Spleen (tissue), 11 donors: ENCODE measurements at regions not wholly inside any gene's neighbourhood (a gene's known extent, or its start where the extent isn't known, plus 50 kb on each side); places are given as distances from the start of the nearest gene placed in this dataset.
"Not testable (repeated sequence)": the region's sequence is repeated elsewhere in the genome, so short reads cannot be mapped to it uniquely, and the experiment has no call there.

Source experiments
- DNase-seq: peaks from one replicate; pipeline ENCODE4 v3.0.0-alpha.2; 2020
- H3K27ac ChIP-seq, 8 donors: fragments of 200-600 bp; sonication (generic) in 7 of 8; 1 replicate in 4 of 8; 2 replicates in 4 of 8; pipeline versions ENCODE4 v1.5.0 to v1.8.0; 2016 to 2021; ENCODE audit warnings: inconsistent platforms in 4 of 8, mild to moderate bottlenecking in 4 of 8, moderate library complexity in 1 of 8
- H3K27me3 ChIP-seq, 7 donors: fragments of 200-600 bp; sonication (generic) in 6 of 7; replicated peaks in 1 of 7; 1 replicate in 4 of 7; 2 replicates in 3 of 7; pipeline versions ENCODE4 v1.5.0 to v1.8.0; 2016 to 2021; ENCODE audit warnings: inconsistent platforms in 3 of 7, mild to moderate bottlenecking in 1 of 7
- H3K36me3 ChIP-seq, 6 donors: fragments of 200-600 bp; sonication (generic) in 5 of 6; 1 replicate in 4 of 6; 2 replicates in 2 of 6; pipeline versions ENCODE4 v1.5.0 to v1.8.0; 2016 to 2021; ENCODE audit warnings: inconsistent platforms in 2 of 6
- H3K4me1 ChIP-seq, 6 donors: fragments of 200-600 bp; sonication (generic) in 5 of 6; 1 replicate in 3 of 6; 2 replicates in 3 of 6; pipeline versions ENCODE4 v1.5.0 to v1.8.0; 2016 to 2021; ENCODE audit warnings: inconsistent platforms in 3 of 6
- H3K4me3 ChIP-seq, 8 donors: fragments of 200-600 bp; sonication (generic) in 7 of 8; 1 replicate in 4 of 8; 2 replicates in 4 of 8; pipeline versions ENCODE4 v1.5.0 to v1.8.0; 2016 to 2021; ENCODE audit warnings: inconsistent platforms in 4 of 8, mild to moderate bottlenecking in 4 of 8, moderate library complexity in 2 of 8
- H3K9me3 ChIP-seq, 8 donors: fragments of 200-600 bp; sonication (generic) in 7 of 8; 1 replicate in 4 of 8; 2 replicates in 4 of 8; pipeline versions ENCODE4 v1.5.0 to v1.8.0; 2016 to 2021; ENCODE audit warnings: inconsistent platforms in 4 of 8
- POLR2A ChIP-seq, 3 donors: fragments of 450-650 bp; IDR thresholded peaks; one replicate each; pipeline ENCODE4 v1.5.1; 2017; ENCODE audit warnings: antibody characterized with exemption in 3 of 3, mild to moderate bottlenecking in 1 of 3
- POLR2AphosphoS5 ChIP-seq, 3 donors: sonication (generic); formaldehyde crosslinking; IDR thresholded peaks; one replicate each; pipeline ENCODE4 v1.5.1; 2017; ENCODE audit warnings: antibody characterized with exemption in 3 of 3
- WGBS, 5 donors: extraction: QIAGEN DNeasy Blood & Tissue Kit in 3 of 5; methylation state at CpG; one replicate each; pipeline versions ENCODE4 v1.1.5 to v1.1.7; 2013 to 2018; 5-methylcytosine and 5-hydroxymethylcytosine counted together
- intact Hi-C: fragments of 100-400 bp; cut with DNase I; formaldehyde crosslinking; loops from one replicate; pipeline ENCODE4 v1.15.0; 2023; ENCODE audit warnings: low total_unique reads
- TF ChIP-seq, protein P1 (sequence below), 11 experiments: fragments of 200-600 bp in 7 of 11; fragments of 450-650 bp in 4 of 11; sonication (generic) in 4 of 11; IDR thresholded peaks in 8 of 11; conservative IDR thresholded peaks in 3 of 11; 1 replicate in 7 of 11; 2 replicates in 4 of 11; pipeline versions ENCODE4 v1.4.0 to v1.8.0; 2016 to 2021; ENCODE audit warnings: antibody characterized with exemption in 11 of 11, inconsistent platforms in 4 of 11, mild to moderate bottlenecking in 1 of 11
- donor health status: healthy with polysubstance abuse.
- donor health status: DM: no; HTN: no; CAD: no; lungs with moderate emphysema.
- donor health status: DM: no; HTN: no; CAD: no.
- donor health status: Bipolar disorder and iron deficiency.
- donor health status: healthy.
- donor health status: DM: no; HTN: no; CAD: no.
- donor health status: DM: yes; HTN: yes; CAD: no.

DNA sequence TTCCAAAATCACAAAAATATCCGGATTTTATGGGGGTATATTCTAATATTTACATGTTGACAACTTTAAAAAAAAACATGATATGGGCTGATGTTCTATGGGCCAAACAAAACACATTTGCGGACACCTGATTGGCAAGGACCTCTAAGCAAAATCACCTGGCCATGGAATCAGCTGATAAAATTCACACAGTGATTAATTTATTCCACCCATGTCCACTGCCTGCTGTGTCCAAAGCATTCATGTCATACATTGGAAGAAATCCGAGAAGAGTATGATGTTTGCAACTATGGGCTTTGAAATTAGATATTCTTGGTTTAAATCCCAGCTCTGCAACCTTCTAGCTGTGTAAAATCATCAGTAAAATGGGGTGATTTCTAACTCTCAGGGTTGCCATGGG lies 538.7 kb downstream of the HAPSTR1 start:
- Histone ChIP-seq H3K4me3 (no peak overlapping the region), H3K9me3 (peaks cover 0 to 7% (median 2%) of the 10 kb centered on the region in 8 donors), H3K36me3 (no peaks in the 10 kb centered on the region), H3K4me1 (no peaks in the 10 kb centered on the region), H3K27me3 (peaks cover 0 to 11% (median 0%) of the 10 kb centered on the region in 7 donors), H3K27ac (no peak overlapping the region)
- DNase-seq, result no peak
- 62 to 71% (median 70%) methylated on average over 3 of the region's 3 CpGs for WGBS, 5 donors
- no peak for TF ChIP-seq POLR2AphosphoS5 (IDR thresholded peaks at IDR 0.05)
- TF ChIP-seq POLR2A (IDR thresholded peaks at IDR 0.05), result no peak
- TF ChIP-seq, protein P1, sequence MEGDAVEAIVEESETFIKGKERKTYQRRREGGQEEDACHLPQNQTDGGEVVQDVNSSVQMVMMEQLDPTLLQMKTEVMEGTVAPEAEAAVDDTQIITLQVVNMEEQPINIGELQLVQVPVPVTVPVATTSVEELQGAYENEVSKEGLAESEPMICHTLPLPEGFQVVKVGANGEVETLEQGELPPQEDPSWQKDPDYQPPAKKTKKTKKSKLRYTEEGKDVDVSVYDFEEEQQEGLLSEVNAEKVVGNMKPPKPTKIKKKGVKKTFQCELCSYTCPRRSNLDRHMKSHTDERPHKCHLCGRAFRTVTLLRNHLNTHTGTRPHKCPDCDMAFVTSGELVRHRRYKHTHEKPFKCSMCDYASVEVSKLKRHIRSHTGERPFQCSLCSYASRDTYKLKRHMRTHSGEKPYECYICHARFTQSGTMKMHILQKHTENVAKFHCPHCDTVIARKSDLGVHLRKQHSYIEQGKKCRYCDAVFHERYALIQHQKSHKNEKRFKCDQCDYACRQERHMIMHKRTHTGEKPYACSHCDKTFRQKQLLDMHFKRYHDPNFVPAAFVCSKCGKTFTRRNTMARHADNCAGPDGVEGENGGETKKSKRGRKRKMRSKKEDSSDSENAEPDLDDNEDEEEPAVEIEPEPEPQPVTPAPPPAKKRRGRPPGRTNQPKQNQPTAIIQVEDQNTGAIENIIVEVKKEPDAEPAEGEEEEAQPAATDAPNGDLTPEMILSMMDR (IDR thresholded peaks at IDR 0.05 in 8 of 11, conservative IDR thresholded peaks at IDR 0.05 in 3 of 11), result no peak
- intact Hi-C loops, result no loop called here

GRCh38 chr16:9630985-9631384 lies 539.5 kb downstream of the HAPSTR1 start:
- Histone ChIP-seq H3K9me3 (peaks cover 0 to 7% (median 2%) of the 10 kb centered on the region in 8 donors), H3K4me3 (no peak overlapping the region), H3K36me3 (no peaks in the 10 kb centered on the region), H3K27ac (no peak overlapping the region), H3K4me1 (no peaks in the 10 kb centered on the region), H3K27me3 (peaks cover 0 to 11% (median 0%) of the 10 kb centered on the region in 7 donors)
- intact Hi-C loops, result no loop called here
- TF ChIP-seq, protein P1 (IDR thresholded peaks at IDR 0.05 in 8 of 11, conservative IDR thresholded peaks at IDR 0.05 in 3 of 11), result no peak
- TF ChIP-seq POLR2AphosphoS5 (IDR thresholded peaks at IDR 0.05) (no peak), POLR2A (IDR thresholded peaks at IDR 0.05) (no peak)
- no peak for DNase-seq
- 78 to 85% (median 81%) methylated on average over 4 of the region's 4 CpGs for WGBS, 5 donors

DNA sequence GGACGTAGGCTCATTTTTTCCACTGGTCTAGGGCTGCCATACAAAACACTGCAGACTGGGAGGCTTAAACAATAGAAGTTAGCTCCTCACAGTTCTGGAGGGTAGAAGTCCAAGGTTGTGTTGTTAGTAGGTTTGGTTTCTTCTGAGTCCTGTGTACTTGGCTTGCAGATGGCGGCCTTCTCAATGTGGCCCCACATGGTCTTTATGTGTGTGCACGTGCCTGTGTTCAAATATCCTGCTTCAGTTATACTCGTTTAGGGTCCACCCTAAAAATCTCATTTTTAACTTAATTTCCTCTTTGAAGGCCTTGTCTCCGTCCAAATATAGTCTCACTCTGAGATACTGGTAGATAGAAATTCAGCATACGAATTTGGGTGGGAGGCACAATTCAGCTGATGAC lies 542.4 kb downstream of the HAPSTR1 start:
- Histone ChIP-seq H3K27me3 (no peaks in the 10 kb centered on the region), H3K9me3 (peaks cover 0 to 7% (median 2%) of the 10 kb centered on the region in 8 donors), H3K36me3 (no peaks in the 10 kb centered on the region), H3K4me1 (no peaks in the 10 kb centered on the region), H3K27ac (no peak overlapping the region), H3K4me3 (no peak overlapping the region)
- intact Hi-C loops, result no loop called here
- DNase-seq, result no peak
- TF ChIP-seq, protein P1 (IDR thresholded peaks at IDR 0.05 in 8 of 11, conservative IDR thresholded peaks at IDR 0.05 in 3 of 11), result no peak
- TF ChIP-seq POLR2AphosphoS5 (IDR thresholded peaks at IDR 0.05) (no peak), POLR2A (IDR thresholded peaks at IDR 0.05) (no peak)
- 51 to 73% (median 70%) methylated on average over 5 to 6 of the region's 6 CpGs for WGBS, 5 donors

GRCh38 chr16:9635150-9635720 lies 543.8 kb downstream of the HAPSTR1 start:
- H3K4me1 ChIP-seq, H3K27me3 ChIP-seq, H3K4me3 ChIP-seq, H3K9me3 ChIP-seq, H3K27ac ChIP-seq, intact Hi-C loops, DNase-seq, H3K36me3 ChIP-seq: not testable (repeated sequence)
- 89 to 95% (median 92%) methylated on average over 11 of the region's 11 CpGs for WGBS, 5 donors
